Activated naive CD4-positive, alpha-beta T cell treated with anti-CD3 and anti-CD28 coated beads, Interleukin-2, amount 50 U/mL, for 16 hours (primary cell): ENCODE measurements at regions not wholly inside any gene's neighbourhood (a gene's known extent, or its start where the extent isn't known, plus 50 kb on each side); places are given as distances from the start of the nearest gene placed in this dataset.

ENCODE experiments used
- DNase-seq: peaks from one replicate; pipeline ENCODE4 v3.0.0-alpha.2; 2020

- DNase-seq: no peak
These were observed 436.3 kb downstream of the CMPK2 start for GRCh38 chr2:6429210-6429986.

- DNase-seq: no peak
These were observed 431.3 kb downstream of the CMPK2 start for GRCh38 chr2:6434438-6434837.

GRCh38 chr2:6441800-6442199 lies 423.9 kb downstream of the CMPK2 start:
- DNase-seq: no peak

- DNase-seq: no peak
These were observed 423.3 kb downstream of the CMPK2 start for GRCh38 chr2:6442252-6442985.

GRCh38 chr2:6443061-6443823 lies 422.5 kb downstream of the CMPK2 start:
- DNase-seq: no peak

- DNase-seq: no peak
These were observed 421.2 kb downstream of the CMPK2 start for GRCh38 chr2:6444514-6444913.

- no peak for DNase-seq
These were observed 420.6 kb downstream of the CMPK2 start for GRCh38 chr2:6445156-6445555.

- no peak for DNase-seq
These were observed 418.6 kb downstream of the CMPK2 start for GRCh38 chr2:6446938-6447608.

GRCh38 chr2:6448893-6449292 lies 416.8 kb downstream of the CMPK2 start:
- no peak for DNase-seq

- DNase-seq: no peak
These were observed 416.4 kb downstream of the CMPK2 start for GRCh38 chr2:6449343-6449742.

- DNase-seq: no peak
These were observed 412.8 kb downstream of the CMPK2 start for GRCh38 chr2:6452702-6453481.

GRCh38 chr2:6454286-6454990 lies 411.3 kb downstream of the CMPK2 start:
- DNase-seq: no peak

- DNase-seq: no peak
These were observed 406.6 kb downstream of the CMPK2 start for GRCh38 chr2:6459138-6459537.

GRCh38 chr2:6470518-6470917 lies 395.2 kb downstream of the CMPK2 start:
- DNase-seq: no peak

GRCh38 chr2:6471419-6471818 lies 394.3 kb downstream of the CMPK2 start:
- no peak for DNase-seq

- no peak for DNase-seq
These were observed 391.3 kb downstream of the CMPK2 start for GRCh38 chr2:6474161-6475140.

GRCh38 chr2:6475155-6475940 lies 390.4 kb downstream of the CMPK2 start:
- no peak for DNase-seq

GRCh38 chr2:6480514-6480913 lies 385.2 kb downstream of the CMPK2 start:
- no peak for DNase-seq

GRCh38 chr2:6482256-6482655 lies 383.5 kb downstream of the CMPK2 start:
- no peak for DNase-seq
